Activated CD8-positive, alpha-beta T cell treated with anti-CD3 and anti-CD28 coated beads, Interleukin-2, amount 10 ng/mL, durations not matched to agents 7 days and 5 days (primary cell): ENCODE measurements at regions not wholly inside any gene's neighbourhood (a gene's known extent, or its start where the extent isn't known, plus 50 kb on each side); places are given as distances from the start of the nearest gene placed in this dataset.
"Not testable (repeated sequence)": the region's sequence is repeated elsewhere in the genome, so short reads cannot be mapped to it uniquely, and the experiment has no call there.

Source experiments
- ATAC-seq: fragments of 150-1000 bp; cut with Tn5 transposase; one replicate; pipeline ENCODE4 v1.10.0; 2021; ENCODE audit warnings: moderate library complexity
- CTCF ChIA-PET: fragments of 350-600 bp; sonication (Branson Sonifier 250); formaldehyde crosslinking; loops from one replicate; lab custom pipeline; 2021; ENCODE audit warnings: antibody characterized with exemption; lab: Charles Lee
- POLR2A ChIA-PET: fragments of 350-600 bp; sonication (Branson Sonifier 250); formaldehyde crosslinking; loops from one replicate; lab custom pipeline; 2021; ENCODE audit warnings: antibody characterized with exemption; lab: Charles Lee
- DNase-seq: peaks from one replicate; pipeline ENCODE4 v3.0.0-alpha.2; 2020
- H3K27ac Mint-ChIP-seq: one replicate; pipeline ENCODE4 v1.8.0; 2021; ENCODE audit warnings: mild to moderate bottlenecking, mixed read lengths
- H3K27me3 Mint-ChIP-seq: one replicate; pipeline ENCODE4 v1.8.0; 2021; ENCODE audit warnings: low read depth, mixed read lengths
- H3K36me3 Mint-ChIP-seq: one replicate; pipeline ENCODE4 v1.8.0; 2021; ENCODE audit warnings: low read depth, mixed read lengths
- H3K4me1 Mint-ChIP-seq: one replicate; pipeline ENCODE4 v1.8.0; 2021; ENCODE audit warnings: low read depth, mixed read lengths
- H3K4me3 Mint-ChIP-seq: one replicate; pipeline ENCODE4 v1.8.0; 2021; ENCODE audit warnings: mild to moderate bottlenecking, mixed read lengths
- H3K9me3 Mint-ChIP-seq: one replicate; pipeline ENCODE4 v1.8.0; 2022; ENCODE audit warnings: mixed read lengths; ENCODE audit not compliant: insufficient read depth

DNA sequence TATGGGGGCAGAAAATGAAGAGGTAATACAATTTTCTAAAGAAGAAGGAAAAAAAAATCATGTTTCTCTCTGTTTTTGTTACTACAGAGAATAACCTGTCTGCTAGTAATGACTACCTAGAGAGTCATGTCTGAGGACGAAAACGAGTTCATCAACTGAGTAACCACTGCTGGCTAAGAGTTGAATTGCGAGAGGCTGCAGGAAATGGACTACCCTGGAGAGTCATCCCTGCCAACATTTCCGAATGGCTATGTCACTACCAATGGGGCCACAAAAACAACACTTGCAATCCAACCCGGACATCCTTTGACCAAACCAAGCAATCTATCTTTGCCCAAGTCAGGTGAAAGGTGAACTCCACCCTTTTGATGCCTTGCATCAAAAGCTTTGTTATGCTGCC lies 120.6 kb downstream of the FCRL5 start:
- H3K27ac Mint-ChIP-seq: no peak overlapping the region
- DNase-seq (no peak), ATAC-seq (no peak)
- peaks cover 19% of the 10 kb centered on the region for H3K27me3 Mint-ChIP-seq
- no peak overlapping the region for H3K4me3 Mint-ChIP-seq
- no peaks in the 10 kb centered on the region for H3K9me3 Mint-ChIP-seq
- ChIA-PET POLR2A (no interaction called here), CTCF (no interaction called here)
- no peaks in the 10 kb centered on the region for H3K36me3 Mint-ChIP-seq
- no peaks in the 10 kb centered on the region for H3K4me1 Mint-ChIP-seq

DNA sequence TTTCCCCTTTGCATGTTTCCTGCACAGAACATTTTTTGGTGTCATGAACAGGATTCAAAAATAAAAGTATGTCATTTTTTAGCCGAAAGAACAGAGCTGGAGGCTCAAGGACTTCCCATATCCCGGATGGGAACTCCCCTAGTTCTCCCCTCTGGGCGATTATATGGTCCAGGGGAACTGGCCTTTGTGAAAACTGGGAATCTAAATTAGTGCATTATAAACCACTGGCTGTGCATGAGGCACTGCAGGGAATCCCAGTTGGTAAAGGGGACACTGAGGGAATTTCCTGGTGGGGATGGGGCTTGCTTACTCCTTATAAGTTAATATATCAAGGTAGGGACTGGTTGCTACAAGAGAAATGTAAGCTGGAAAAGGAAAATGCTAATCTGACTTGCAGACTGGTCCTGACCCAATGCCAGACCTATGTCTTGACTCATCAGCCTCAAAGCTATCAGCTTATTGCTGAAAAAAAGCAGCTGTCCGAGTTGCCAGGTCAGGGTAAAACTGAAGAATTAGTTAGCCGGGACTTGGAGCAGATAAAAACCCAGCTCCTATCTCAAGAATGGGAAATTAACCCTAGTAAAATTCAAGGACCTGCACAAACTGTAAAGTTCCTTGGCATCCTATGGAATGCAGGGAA lies 122.6 kb downstream of the FCRL5 start:
- H3K4me1 Mint-ChIP-seq: no peaks in the 10 kb centered on the region
- POLR2A ChIA-PET: interaction anchor here (0.6 kb wide), 1 partner anchor 19 kb away, joined by 3 read pairs; no protein-coding TSS in a partner anchor
- peaks cover 15% of the 10 kb centered on the region for H3K27me3 Mint-ChIP-seq
- ATAC-seq (no peak), DNase-seq (no peak)
- no peaks in the 10 kb centered on the region for H3K36me3 Mint-ChIP-seq
- H3K27ac Mint-ChIP-seq: no peak overlapping the region
- CTCF ChIA-PET: interaction anchor here (0.8 kb wide), 1 partner anchor 442 kb away, joined by 4 read pairs; no protein-coding TSS in a partner anchor
- no peaks in the 10 kb centered on the region for H3K9me3 Mint-ChIP-seq
- no peak overlapping the region for H3K4me3 Mint-ChIP-seq

DNA sequence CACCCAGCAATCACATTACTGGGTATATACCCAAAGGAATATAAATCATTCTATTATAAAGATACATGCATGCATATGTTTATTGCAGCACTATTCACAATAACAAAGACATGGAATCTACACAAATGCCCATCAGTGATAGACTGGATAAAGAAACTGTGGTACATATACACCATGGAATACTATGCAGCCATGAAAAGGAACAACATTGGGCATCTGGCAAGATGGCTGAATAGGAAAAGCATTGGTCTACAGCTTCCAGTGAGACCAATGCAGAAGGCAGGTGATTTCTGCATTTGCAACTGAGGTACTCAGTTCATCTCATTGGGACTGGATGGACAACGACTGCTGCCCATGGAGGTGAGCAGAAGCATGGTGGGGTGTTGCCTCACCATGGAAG lies 128.6 kb downstream of the FCRL5 start:
- POLR2A ChIA-PET, H3K4me3 Mint-ChIP-seq, H3K27ac Mint-ChIP-seq, ATAC-seq, CTCF ChIA-PET, H3K36me3 Mint-ChIP-seq, DNase-seq, H3K9me3 Mint-ChIP-seq, H3K4me1 Mint-ChIP-seq, H3K27me3 Mint-ChIP-seq: not testable (repeated sequence)

DNA sequence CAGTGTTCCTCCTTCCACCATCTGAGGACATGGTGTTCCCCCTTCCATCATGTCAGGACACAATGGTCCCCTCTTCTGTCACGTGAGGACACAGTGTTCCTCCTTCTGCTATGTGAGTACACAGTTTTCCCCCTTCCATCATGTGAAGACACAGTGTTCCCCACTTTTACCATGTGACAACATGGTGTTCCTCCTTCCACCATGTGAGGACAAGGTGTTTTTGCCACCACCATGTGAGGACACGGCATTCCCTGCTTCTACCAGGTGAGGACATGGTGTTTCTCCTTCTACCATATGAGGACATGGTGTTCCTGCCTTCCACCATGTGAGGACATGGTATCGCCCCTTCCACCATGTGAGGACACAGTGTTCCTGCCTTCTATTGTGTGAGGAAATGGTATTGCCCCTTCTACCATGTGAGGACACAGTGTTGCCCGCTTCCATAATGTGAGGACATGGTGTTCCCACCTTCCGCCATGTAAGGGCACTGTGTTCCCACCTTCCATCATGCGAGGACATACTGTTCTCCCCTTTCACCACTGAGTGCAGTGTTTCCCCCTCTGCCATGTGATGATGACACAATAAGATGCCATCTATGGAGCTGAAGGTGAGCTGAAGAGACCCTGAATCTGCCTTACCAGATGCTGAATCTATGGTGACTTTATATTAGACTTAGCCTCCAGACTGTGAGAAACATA lies 132.3 kb downstream of the FCRL5 start:
- Mint-ChIP-seq H3K36me3 (no peaks in the 10 kb centered on the region), H3K27me3 (peaks cover 8% of the 10 kb centered on the region), H3K9me3 (no peaks in the 10 kb centered on the region), H3K27ac (no peak overlapping the region), H3K4me3 (no peak overlapping the region), H3K4me1 (no peaks in the 10 kb centered on the region)
- ChIA-PET CTCF (interaction anchor here (0.6 kb wide), 1 partner anchor 9 kb away, joined by 3 read pairs; no protein-coding TSS in a partner anchor), POLR2A (interaction anchor here (0.6 kb wide), 1 partner anchor 1505 kb away, joined by 3 read pairs; no protein-coding TSS in a partner anchor)
- ATAC-seq: no peak
- DNase-seq: no peak

DNA sequence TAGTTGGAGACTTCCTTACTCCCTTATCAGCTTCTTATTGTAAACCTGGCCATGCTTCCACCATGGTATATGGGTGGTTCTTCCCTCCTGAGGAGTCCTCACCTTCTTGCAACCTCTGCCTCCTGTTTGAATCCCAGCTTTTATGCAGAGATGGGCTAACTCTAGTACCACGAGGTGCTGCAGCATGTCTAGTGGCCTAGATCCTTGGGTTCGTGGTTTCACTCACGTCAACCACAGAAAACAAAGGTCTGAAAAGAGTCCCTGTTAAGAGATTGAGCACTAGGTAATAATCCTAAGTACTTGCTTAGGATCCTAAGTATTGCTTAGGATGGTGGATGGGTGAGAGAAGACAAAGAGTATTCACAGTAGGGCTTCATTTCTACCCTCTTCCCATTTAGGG lies 133.7 kb downstream of the FCRL5 start:
- Mint-ChIP-seq H3K4me3 (no peak overlapping the region), H3K36me3 (no peaks in the 10 kb centered on the region), H3K27me3 (peaks cover 8% of the 10 kb centered on the region), H3K9me3 (no peaks in the 10 kb centered on the region), H3K27ac (no peak overlapping the region), H3K4me1 (no peaks in the 10 kb centered on the region)
- ATAC-seq (no peak), DNase-seq (no peak)
- POLR2A ChIA-PET: no interaction called here
- CTCF ChIA-PET: no interaction called here

DNA sequence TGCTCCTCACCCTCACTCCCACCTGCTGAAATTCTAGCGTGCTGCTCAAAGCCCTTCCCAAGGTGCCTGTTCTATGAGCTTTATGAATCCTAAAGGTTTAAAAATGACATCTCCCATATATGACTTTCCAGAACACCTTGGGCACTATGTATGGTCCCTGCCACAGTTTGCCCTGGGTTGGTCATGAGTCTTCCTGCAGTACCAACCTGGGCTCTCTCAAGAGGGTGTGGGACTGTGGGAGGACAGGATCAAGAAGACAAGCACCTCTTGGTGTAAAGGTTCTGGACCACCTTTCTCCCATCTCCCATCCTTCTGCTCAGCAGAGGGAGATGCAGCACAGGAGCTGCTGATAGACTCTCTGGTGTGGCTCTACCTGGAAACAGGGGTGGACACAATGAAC lies 134.1 kb downstream of the FCRL5 start:
- POLR2A ChIA-PET: no interaction called here
- H3K27me3 Mint-ChIP-seq: peaks cover 8% of the 10 kb centered on the region
- no peaks in the 10 kb centered on the region for H3K4me1 Mint-ChIP-seq
- no peak overlapping the region for H3K27ac Mint-ChIP-seq
- no peaks in the 10 kb centered on the region for H3K9me3 Mint-ChIP-seq
- no peaks in the 10 kb centered on the region for H3K36me3 Mint-ChIP-seq
- ATAC-seq (no peak), DNase-seq (no peak)
- H3K4me3 Mint-ChIP-seq: no peak overlapping the region
- CTCF ChIA-PET: no interaction called here

DNA sequence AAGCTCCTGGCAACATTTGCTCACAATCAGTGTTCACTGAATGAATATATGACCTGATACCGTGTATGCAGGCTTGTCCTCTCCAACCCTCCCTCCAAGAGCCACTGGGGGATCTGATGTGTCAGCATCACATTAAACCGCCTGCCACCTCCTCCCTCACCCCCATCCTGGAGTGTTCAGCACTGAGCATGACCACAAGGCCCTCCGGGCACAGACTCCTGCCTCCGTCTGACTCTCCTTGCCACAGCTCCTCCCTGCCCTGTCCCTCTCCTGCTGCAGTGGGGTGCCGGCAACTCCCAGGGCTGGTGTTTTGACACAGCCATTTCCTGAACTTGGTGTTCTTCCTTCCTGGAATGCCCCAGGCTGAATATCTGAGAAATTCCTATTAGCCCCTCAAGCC lies 136.7 kb downstream of the FCRL5 start:
- ATAC-seq (no peak), DNase-seq (no peak)
- no peaks in the 10 kb centered on the region for H3K9me3 Mint-ChIP-seq
- peaks cover 8% of the 10 kb centered on the region for H3K27me3 Mint-ChIP-seq
- CTCF ChIA-PET: no interaction called here
- no peaks in the 10 kb centered on the region for H3K4me1 Mint-ChIP-seq
- H3K27ac Mint-ChIP-seq: no peak overlapping the region
- H3K36me3 Mint-ChIP-seq: no peaks in the 10 kb centered on the region
- POLR2A ChIA-PET: no interaction called here
- H3K4me3 Mint-ChIP-seq: no peak overlapping the region

DNA sequence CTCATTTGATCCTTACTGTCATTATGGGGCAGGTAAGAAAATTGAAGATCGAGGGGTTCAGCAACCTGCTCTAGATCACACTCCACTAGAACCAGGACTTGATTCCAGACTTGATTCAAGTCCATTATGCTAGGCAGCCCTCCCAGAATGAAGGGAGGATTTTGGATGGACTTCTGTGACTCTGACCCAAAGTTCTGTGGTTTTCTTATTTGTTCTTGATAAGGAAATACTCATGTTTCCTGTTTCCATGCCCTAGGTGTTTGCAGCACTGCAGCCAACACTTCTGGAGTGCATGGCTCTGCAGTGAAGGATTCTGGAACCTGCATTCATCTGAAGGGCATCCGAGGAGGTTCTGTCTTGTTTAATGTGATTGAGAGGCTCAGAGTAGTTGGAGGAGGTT lies 140.0 kb downstream of the FCRL5 start:
- peaks cover 3% of the 10 kb centered on the region for H3K4me1 Mint-ChIP-seq
- ATAC-seq (no peak), DNase-seq (no peak)
- POLR2A ChIA-PET: no interaction called here
- H3K36me3 Mint-ChIP-seq: no peaks in the 10 kb centered on the region
- no peaks in the 10 kb centered on the region for H3K9me3 Mint-ChIP-seq
- no peak overlapping the region for H3K27ac Mint-ChIP-seq
- no peak overlapping the region for H3K4me3 Mint-ChIP-seq
- peaks cover 4% of the 10 kb centered on the region for H3K27me3 Mint-ChIP-seq
- CTCF ChIA-PET: no interaction called here

DNA sequence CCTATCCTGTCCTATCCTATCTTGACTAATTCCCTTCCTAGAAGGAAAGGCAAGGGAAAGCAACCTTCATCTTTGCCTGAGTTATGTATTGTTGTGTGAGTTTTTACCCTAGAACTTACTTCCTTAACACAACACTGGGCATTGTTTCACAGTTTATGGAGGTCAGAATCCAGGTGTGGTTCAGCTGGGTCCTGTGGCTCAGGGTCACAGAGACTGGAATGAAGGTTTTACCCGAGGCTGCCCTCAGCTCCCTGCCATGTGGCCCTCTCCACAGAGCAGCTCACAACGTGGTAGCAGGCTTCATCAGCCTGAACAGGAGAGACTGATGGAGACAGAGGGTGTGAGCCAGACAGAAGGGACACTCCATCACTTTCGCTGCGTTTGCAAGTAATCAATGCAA lies 140.5 kb downstream of the FCRL5 start:
- CTCF ChIA-PET: interaction anchor here (1.0 kb wide), 1 partner anchor 9 kb away, joined by 3 read pairs; no protein-coding TSS in a partner anchor
- Mint-ChIP-seq H3K27me3 (peaks cover 2% of the 10 kb centered on the region), H3K36me3 (no peaks in the 10 kb centered on the region), H3K4me1 (peaks cover 3% of the 10 kb centered on the region), H3K4me3 (no peak overlapping the region), H3K9me3 (no peaks in the 10 kb centered on the region), H3K27ac (no peak overlapping the region)
- DNase-seq: peak; percentile 10
- POLR2A ChIA-PET: no interaction called here
- no peak for ATAC-seq

DNA sequence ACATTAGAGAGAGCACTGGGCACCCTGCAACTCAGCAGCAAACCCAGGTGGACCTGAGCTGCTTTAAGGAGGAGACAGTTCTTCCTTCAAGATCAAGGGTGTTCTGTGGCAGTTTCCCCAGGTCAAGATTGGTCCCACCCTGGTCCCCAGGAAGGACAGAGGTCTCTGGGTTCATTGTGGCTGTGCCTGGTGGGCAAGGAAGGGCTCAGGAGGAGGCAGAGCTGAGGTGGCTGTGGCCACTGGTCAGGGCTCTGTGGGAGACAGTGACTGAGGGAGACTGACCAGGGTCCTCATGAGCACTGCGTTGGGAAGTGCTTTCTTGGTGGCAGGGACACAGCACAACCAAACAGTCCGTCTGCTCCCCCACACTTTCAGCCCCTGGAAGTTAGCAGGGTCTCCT lies 141.3 kb downstream of the FCRL5 start:
- Mint-ChIP-seq H3K36me3 (no peaks in the 10 kb centered on the region), H3K4me3 (no peak overlapping the region), H3K27ac (no peak overlapping the region), H3K27me3 (peaks cover 6% of the 10 kb centered on the region), H3K9me3 (no peaks in the 10 kb centered on the region), H3K4me1 (peaks cover 3% of the 10 kb centered on the region)
- peak; percentile 9 for DNase-seq
- ChIA-PET POLR2A (no interaction called here), CTCF (interaction anchor here (1.0 kb wide), 1 partner anchor 9 kb away, joined by 3 read pairs; no protein-coding TSS in a partner anchor)
- no peak for ATAC-seq

DNA sequence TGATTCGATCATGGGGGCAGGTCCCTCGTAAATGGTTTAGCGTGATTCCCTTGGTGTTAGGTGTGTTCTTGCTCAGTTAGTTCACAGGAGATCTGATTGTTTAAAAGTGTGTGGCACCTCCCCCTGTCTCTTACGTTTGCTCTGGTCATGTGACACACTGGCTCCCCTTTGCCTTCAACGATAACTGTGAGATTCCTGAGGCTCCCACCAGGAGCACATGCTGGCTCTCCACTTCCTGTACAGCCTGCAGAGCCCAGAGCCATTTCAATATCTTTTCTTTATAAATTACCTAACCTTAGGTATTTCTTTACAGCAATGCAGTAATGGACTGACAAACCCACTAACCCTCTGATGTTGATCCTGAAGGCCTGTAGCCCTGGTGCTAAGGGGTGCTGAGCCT lies 141.9 kb downstream of the FCRL5 start:
- H3K27me3 Mint-ChIP-seq: peaks cover 6% of the 10 kb centered on the region
- POLR2A ChIA-PET: no interaction called here
- H3K4me3 Mint-ChIP-seq: no peak overlapping the region
- CTCF ChIA-PET: no interaction called here
- no peaks in the 10 kb centered on the region for H3K36me3 Mint-ChIP-seq
- H3K4me1 Mint-ChIP-seq: peaks cover 3% of the 10 kb centered on the region
- no peaks in the 10 kb centered on the region for H3K9me3 Mint-ChIP-seq
- peak; percentile 4 for DNase-seq
- H3K27ac Mint-ChIP-seq: no peak overlapping the region
- no peak for ATAC-seq

DNA sequence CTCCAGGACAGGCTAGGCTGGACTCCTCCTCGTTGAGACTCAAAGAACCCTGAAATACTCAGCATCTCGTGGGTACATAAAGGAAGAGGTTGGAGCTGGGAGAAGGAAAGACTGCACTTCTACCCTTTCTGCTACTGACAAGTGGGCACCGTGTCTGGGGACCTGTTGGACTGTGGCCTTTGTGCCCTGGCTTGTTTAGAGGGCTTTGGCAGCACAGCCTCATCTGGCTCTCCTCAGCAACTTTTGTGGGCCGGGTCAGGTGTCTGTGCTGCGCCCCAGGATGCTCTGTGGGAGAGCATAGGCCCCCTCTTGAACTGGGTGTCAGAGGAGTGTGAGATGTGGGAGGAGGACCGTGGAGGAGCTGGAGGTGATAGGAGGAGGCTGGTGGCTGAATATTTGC lies 142.4 kb downstream of the FCRL5 start:
- ChIA-PET POLR2A (no interaction called here), CTCF (no interaction called here)
- Mint-ChIP-seq H3K27me3 (peaks cover 4% of the 10 kb centered on the region), H3K27ac (no peak overlapping the region), H3K9me3 (no peaks in the 10 kb centered on the region), H3K36me3 (no peaks in the 10 kb centered on the region), H3K4me1 (peaks cover 3% of the 10 kb centered on the region), H3K4me3 (no peak overlapping the region)
- no peak for ATAC-seq
- DNase-seq: no peak
